ENCODE measurements at regions not wholly inside any gene's neighbourhood (a gene's known extent, or its start where the extent isn't known, plus 50 kb on each side); places are given as distances from the start of the nearest gene placed in this dataset.
"Not testable (repeated sequence)": the region's sequence is repeated elsewhere in the genome, so short reads cannot be mapped to it uniquely, and the experiment has no call there.

DNA sequence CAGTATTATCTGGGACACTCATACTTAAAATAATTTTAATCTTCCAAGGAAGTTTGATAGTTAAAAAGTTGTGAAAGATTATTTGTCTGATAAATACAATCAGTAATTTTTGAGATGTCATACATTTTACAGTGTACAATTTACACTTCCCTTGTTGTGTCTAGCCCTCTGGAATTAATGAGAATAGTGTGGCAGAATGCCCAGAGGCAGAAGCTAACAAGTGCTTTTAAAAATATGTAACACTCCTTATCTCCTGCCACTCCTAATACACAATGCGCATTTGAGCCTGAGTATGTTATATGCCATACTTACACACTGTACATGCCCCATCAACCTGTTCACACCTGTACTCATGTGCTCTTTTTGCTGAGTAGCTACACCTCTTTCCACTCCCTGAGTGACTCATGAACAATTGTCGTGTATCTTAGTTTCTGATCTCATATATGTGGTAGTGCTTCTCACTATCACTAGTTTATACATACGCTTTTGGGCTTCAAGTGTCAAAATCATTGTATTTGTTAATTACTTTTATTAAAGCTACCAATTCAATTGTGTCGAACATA lies 106.9 kb upstream of the GNAI1 start:
- no peak for TF ChIP-seq CTCF (conservative IDR thresholded peaks at IDR 0.05; ENCODE audit: control insufficient read depth, insufficient read depth, low read depth, low read length)
- no peak for DNase-seq (ENCODE audit: low read depth)
- H3K4me3 ChIP-seq (ENCODE audit: control insufficient read depth, low read depth, low read length) = no peak overlapping the region

GRCh38 chr7:80026766-80027165 lies 107.9 kb upstream of the GNAI1 start:
- TF ChIP-seq CTCF (conservative IDR thresholded peaks at IDR 0.05; ENCODE audit: control insufficient read depth, insufficient read depth, low read depth, low read length) = no peak
- no peak for DNase-seq (ENCODE audit: low read depth)
- H3K4me3 ChIP-seq (ENCODE audit: control insufficient read depth, low read depth, low read length) = no peak overlapping the region

GRCh38 chr7:80020277-80020676 lies 114.4 kb upstream of the GNAI1 start:
- DNase-seq (ENCODE audit: low read depth) = peak; percentile 5
- H3K4me3 ChIP-seq (ENCODE audit: control insufficient read depth, low read depth, low read length) = not testable (repeated sequence)

GRCh38 chr7:80019809-80020207 lies 114.8 kb upstream of the GNAI1 start:
- DNase-seq (ENCODE audit: low read depth); H3K4me3 ChIP-seq (ENCODE audit: control insufficient read depth, low read depth, low read length): not testable (repeated sequence)

- TF ChIP-seq CTCF (conservative IDR thresholded peaks at IDR 0.05; ENCODE audit: control insufficient read depth, insufficient read depth, low read depth, low read length) = peak; percentile 94
- DNase-seq (ENCODE audit: low read depth) = peak; percentile 51
- no peak overlapping the region for H3K4me3 ChIP-seq (ENCODE audit: control insufficient read depth, low read depth, low read length)
Observed at GRCh38 chr7:80018941-80019808, 115.5 kb upstream of the GNAI1 start.

DNA sequence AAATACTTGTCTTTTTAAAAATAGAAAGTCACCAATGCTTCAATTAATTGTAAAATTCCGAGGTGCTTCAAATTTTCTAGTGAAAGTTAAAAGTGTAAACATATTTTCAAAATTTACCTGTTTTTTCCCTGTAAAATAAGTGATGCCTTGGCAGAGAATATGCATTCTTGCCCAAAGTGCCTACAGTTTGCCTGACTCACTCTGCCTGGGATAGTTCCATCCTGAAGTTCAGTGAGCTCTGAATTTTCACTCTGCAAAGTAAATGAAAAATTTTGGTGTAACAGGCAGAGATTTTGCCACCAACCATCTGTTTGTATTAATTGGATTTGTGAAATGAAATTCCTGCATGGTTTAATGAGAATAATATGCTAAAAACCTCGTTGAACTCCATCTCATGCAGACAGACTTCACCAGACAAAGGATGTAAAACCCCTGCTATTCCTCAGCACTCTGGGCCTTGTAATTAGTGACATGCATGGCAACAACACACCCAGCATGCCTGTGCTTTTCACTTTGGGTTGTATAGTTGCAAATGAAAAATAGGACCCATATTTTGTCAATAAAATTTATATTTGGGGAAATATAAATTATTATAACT lies 117.4 kb upstream of the GNAI1 start:
- no peak for TF ChIP-seq CTCF (conservative IDR thresholded peaks at IDR 0.05; ENCODE audit: control insufficient read depth, insufficient read depth, low read depth, low read length)
- DNase-seq (ENCODE audit: low read depth) = no peak
- H3K4me3 ChIP-seq (ENCODE audit: control insufficient read depth, low read depth, low read length) = no peak overlapping the region

- TF ChIP-seq CTCF (conservative IDR thresholded peaks at IDR 0.05; ENCODE audit: control insufficient read depth, insufficient read depth, low read depth, low read length) = no peak
- peak; percentile 84 for DNase-seq (ENCODE audit: low read depth)
- H3K4me3 ChIP-seq (ENCODE audit: control insufficient read depth, low read depth, low read length) = no peak overlapping the region
Observed at GRCh38 chr7:80014511-80014910, 120.1 kb upstream of the GNAI1 start.
